ENCODE measurements at regions not wholly inside any gene's neighbourhood (a gene's known extent, or its start where the extent isn't known, plus 50 kb on each side); places are given as distances from the start of the nearest gene placed in this dataset.

DNA sequence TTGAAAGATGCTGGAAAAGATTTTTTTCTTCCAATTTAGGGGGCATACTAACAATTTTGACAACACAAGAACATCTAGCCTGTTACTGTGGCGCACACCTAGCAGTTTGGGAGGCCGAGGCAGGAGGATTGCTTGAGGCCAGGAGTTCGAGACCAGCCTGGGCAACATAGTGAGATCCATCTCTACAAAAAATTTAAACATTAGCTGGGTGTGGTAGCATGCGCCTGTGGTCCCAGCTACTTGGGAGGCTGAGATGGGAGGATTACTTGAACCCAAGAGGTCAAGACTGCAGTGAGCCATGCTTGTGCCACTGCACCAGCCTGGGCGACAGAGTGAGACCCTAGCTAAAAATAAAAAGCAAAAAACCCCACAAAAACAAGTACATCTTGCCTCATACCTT, 168.8 kb downstream of the TANC2 start:
- DNase-seq: no peak

DNA sequence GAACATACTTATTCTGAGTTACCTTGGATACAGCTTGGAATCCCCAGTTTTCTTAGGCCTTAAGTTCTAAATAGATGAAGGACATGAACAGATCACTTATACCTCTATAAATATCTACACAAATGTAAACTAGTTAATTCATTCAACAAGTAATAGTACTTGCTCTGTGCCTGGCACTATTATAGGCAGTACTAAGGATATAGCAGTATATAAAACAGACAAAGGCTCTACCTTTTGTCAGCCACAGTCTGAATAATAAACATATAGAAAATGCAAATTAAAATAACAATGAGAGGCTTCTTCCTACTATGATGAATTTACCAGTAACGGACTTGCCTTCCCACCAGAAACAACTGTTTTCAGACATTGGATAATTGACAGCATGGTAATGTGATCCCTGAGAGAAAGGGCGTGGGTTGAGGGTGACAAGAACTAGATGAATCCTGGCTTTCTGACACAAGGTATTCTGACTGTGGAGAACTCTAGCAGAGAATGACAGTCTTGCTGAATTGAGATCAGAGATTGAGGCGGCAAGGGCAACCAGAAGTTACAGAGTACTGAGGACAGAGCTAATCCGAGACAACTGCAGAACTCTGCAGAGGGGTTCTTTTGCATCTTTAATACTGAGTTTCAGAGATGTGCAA, 170.5 kb downstream of the TANC2 start:
- DNase-seq: no peak

DNA sequence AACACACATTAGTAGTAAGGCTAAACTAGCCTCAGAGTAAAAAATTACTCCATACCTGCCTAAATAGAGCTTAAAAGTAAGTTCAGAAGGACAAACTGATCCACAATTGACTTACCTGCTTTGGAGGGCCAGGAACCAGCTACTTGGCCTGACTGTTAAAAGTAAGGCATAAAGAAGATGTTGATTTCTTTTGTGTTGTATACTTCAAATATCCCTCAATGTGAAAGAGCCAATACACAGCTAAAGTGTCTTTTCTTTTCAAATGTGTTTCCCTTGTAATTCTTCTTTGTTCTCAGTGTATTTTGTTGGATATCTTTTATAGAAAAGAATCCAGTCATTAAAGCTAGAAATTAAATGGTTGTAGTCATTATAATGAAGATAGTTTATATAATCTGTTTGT, 171.1 kb downstream of the TANC2 start:
- no peak for DNase-seq

DNA sequence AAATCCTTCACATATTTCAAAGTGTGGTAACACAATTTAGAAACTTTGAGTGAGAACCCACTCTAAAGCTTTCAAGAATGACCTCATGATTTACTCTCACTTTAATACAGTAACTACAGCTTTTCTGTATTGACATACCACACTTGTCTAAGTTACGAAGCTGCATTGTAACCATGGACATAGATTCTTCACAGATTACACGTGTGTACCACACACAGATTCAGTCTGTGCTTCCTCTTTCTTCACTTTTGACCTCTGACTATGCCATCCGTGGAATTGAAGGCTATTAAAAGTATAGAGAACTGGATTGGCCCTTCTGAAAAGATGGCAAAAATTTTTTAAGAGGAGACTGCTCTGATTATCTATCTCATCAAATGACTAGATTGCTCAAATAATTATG, 172.7 kb downstream of the TANC2 start:
- DNase-seq: no peak

DNA sequence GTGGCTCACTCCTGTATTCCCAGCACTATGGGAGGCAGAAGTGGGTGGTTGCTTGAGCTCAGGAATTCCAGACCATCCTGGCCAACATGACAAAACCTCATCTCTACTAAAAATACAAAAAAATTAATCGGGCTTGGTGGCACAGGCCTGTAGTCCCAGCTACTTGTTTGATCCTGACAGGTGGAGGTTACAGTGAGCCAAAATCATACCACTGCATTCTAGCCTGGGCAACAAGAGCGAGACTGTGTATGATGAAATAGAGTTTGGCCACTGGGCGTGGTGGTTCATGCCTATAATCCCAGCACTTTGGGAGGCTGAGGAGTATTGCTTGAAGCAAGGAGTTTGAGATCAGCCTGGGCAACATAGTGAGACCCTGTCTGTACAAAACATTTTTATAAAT, 173.3 kb downstream of the TANC2 start:
- DNase-seq: no peak

DNA sequence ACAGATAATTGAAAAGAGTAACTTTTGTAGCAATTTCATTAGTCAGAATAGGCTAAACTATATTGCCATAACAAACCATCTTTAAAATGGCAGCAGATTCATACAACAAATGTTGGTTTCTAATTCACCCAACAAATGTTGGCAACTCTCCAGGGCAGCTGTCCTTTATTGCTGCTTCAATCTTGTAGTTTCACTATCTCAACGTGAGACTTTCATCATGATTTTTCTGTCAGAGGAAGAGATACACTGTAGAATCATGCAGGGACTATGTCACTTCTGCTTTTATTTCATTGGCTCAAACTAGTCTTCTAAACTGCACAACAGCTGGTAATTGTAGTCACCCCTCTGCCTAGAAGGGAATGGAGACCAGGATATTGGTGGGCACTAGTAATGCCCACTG, 174.2 kb downstream of the TANC2 start:
- DNase-seq: no peak

DNA sequence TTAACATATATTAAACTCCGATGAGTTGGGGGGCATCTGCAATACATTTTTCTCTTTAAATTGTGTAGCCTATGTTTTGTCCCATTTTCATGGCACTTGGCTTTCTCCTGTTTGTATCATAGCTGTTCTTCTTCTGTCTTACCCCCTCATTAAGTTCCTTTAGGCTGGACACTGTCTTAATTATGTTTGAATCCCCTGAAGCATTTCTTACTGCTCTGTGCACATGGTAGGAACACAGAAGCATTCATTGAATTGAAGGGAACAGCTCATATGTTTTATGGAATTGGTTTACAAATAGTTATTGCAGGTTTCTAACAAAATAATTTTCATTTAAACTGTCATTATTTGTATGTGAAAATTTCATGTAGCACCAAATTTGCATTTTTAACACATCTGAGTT, 176.8 kb downstream of the TANC2 start:
- no peak for DNase-seq

DNA sequence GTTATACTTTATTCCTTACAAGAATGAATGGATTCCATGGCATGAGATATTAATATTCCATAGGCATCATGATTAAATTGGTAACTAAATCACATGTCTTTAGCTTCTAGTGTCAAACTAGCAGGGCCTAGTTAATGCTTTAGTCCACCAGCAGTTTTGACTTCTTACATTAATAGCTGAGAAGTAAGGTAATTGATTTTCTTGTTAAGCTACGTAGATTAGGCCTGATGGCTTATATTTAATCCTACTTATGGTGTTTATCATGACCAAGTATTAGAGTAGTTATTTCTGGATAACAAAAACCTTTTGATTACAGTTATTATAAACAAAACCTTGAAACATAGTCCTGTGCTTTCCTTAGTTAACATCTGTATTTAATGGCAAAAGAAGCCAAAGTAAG, 184.5 kb downstream of the TANC2 start:
- no peak for DNase-seq

DNA sequence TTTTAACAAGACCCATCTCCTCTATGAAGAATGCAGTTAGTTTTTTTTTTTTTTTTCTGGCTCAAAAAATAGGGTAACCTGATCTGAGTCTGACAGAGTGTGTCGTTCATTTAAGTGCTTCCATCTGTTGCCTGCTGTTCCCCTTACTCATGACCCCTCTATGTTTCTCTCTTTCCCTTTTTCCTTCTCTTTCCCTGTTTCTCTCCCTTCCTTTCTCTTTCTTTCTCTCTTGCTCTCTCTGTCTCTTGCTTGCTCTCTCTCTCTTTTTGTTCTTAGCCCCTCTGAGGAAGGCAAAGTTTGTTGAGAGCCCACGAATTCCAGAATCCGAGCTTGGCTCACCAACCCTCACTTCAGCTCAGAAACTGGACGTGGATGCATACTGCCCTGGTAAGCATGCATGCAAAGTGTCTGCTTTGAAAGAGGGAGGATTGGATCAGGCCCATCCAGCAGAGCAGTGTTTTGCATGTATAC, 185.0 kb downstream of the TANC2 start:
- DNase-seq: no peak

DNA sequence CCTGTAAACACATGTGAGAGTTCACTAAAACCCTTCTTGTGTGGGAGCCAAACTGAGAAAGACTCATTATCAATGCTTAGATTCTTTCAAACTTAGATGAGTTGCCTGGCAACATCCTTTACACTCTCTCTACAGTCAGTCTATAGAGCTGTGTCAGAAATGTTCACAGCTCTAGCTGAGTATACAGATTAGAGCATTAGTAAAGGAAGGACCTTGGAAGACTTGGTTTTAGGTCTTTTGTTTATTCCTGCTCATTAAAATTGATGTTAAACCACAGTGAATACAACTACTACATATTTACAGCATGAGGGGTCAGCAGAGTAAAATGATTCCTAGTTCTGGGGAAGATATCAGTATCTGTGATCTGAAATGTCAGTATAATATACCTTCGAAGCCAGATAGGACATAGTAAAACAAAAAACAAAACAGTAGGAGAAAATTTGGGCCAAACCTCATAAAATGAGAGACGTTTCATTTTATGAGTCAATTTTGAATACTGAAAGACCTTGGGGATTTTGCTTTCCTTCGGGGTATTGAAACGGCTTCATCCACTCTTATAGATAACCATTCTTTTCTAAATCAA, 186.0 kb downstream of the TANC2 start:
- DNase-seq: no peak

DNA sequence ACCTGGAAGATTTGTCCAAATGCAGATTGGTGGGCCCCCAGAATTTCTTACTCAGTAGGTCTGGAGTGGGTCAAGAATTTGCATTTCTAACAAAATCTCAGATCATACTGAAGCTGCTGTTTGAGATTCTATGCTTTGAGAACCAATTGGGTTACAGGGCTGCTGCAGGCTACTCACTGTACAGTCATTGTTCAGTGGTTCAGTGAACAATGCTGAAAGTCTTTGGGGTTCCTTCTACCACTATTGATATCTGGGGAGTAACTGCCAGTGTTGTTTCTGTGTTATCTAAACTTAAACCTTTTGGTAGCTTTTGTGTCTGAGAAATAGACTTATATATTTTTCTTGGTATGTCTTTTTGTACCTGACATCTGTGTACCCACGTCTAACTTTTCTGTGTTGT, 187.5 kb downstream of the TANC2 start:
- DNase-seq: no peak

DNA sequence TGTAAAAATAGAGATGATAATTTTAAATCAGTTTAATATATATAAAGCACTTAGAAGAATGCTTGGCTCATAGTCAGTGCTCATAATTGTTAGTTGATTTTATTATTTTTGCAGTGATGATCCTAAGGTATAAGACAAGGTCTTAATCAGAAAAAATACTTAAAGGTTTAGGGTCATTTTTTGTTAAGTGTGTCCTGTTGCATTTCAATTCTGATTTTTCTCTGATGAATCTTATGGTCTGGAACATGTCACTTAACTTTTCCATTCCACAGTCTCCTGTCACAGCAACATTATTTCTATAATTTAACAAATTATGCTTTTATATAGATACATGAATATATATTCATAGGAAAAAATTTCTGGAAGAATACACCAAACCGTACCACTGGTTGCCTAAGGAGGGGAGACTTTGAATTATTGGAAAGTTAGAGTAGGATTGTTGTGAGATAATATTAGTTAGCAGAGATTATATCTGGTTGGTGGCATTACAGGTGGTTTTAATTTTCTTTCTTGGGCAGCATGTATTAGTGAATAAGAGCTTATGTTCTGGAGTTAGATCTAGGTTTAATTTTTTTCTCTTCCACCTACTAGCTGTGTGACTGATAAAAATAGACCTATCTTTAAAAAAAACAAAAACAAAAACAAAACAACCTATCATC, 188.7 kb downstream of the TANC2 start:
- DNase-seq: no peak

DNA sequence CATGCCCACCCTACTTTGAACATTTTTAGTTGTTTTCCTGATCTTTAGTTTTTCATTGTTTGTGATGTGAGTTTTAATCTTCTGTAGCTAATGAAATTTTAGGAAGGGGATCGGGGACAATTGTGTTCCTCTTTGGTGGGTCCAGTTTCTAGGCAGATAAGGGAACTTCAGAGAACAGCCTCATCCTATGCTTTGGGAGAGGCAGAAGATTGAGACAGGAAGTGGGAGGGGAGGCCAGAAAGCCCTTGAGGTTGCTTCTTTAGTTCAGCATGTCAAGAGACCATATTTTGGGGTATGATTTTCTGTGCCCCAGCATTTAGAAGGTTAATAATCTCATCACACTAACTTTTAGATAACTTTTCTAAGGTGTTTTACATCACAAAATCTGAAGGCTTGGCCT, 191.0 kb downstream of the TANC2 start:
- no peak for DNase-seq

DNA sequence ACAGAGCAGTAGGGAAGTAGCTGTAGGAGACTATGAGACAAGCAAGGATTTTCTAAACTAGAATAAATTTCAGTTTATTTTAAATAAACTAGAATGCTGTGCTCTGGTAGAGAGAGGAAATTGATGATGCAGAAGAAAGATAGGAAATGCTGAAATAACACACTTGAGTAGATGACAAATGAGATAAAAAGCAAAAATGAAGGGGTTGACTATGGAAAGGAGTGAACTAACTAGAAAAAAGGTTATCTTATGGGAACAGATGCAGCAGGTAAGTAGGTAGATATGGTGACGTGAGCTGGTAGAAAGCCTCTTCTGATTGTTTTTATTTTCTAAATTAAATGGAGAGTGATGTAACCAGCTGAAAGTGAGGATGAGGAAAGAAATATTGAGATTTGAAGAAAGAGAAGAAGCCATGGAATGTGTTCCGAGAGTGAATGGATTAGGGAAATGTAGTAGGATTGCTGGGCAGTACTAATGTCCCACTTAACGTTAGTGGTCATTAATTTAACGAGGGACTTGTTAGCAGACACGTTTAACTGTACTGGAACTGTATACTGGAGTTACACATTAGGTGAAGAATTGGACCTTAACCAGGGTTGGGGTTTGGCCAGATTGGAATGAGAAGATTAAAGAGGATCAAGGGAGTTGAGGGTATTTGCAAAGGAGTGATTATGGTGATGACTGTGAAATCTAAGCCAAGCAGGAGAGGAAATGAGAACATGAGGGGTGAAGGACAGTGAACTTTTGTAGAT, 196.5 kb downstream of the TANC2 start:
- DNase-seq: no peak

DNA sequence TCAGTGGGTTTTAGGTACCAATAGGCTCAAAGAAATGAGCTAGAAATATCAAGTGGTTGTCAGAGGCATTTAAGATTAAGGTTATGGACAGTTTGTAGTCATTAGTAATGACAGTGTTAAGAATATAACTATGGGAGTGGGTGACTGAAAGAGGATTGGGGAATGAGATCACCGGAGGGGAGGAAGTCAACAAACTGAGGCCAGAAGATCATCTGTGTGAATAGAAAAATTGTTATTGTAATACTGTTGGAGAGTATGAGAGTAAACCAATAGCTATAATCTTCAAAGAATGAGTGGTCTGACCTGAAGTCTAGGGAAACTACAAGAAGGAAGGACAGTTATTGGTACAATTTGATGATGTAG, 197.1 kb downstream of the TANC2 start:
- DNase-seq: no peak

DNA sequence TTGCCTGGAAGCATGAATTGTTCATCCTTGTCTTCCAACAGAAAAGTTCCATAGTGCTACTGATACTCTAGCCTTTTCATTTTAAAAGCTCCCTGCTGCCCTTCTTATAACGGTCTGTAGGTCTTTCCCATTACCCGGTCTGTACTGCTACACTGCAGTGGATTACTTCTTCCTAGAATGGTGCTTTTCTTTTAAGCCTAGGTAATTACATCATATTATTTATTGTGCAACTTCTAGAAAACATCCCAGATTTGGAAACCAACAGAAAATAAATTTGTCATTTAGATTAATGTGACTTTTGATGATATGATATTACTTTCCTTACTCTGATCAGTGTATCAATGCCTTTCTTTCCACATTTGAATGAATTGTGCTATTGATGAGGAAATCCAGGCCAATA, 199.4 kb downstream of the TANC2 start:
- DNase-seq: no peak

DNA sequence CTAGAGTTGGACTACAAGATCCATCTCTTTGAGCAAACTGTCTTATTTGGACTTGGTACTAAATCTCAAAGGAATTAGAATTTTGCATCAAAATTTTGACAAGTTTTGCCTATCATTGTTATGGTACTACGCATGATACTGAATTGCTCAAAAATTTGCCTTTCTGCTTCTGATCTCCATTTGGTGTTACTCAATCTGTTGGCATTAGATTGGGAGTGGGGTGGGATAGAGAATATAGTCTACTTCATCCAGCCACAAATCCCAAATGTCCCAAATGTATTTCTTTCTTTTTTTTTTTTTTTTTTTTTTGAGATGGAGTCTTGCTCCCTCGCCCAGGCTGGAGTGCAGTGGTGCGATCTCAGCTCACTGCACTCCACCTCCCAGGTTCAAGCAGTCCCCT, 204.8 kb downstream of the TANC2 start:
- DNase-seq: no peak

DNA sequence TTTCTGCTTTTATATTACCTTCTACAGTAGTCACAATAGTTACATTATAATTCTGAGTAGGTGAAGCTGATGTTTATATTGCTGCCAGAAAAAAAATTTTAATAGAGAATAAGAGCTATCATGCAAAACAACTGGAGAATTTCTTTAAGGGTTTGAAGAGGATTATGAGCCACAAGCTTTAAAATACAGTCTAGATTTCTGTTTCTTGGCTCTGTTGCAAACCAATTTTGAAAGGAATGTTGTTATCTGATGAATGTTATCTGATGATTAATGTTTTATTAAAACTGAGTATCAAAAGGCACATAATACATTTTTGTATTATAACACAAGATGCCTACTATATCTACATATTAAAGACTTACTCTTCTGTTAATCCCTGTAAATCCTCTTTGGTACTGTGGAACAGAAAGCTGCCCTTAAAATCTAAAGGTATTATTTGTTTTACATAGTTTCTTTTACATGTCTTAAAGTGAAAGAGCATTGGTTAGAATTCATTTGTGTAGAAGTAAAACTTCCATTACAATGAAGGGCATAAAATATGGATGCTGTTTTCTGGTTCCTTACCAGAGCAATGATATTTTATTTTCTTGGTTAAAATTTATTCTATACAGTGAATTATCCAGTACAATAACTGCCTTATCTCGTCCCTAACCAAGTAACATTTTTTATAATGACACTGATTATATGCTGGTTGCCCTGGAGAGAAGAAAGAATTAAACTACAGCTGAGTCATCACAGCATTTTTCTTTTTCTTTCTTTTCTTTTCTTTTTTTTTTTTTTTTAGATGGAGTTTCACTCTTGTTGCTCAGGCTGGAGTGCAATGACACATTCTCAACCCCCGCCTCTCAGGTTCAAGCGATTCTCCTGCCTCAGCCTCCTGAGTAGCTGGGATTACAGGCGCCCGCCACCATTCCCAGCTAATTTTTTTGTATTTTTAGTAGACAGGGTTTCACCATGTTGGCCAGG, 205.7 kb downstream of the TANC2 start:
- no peak for DNase-seq

DNA sequence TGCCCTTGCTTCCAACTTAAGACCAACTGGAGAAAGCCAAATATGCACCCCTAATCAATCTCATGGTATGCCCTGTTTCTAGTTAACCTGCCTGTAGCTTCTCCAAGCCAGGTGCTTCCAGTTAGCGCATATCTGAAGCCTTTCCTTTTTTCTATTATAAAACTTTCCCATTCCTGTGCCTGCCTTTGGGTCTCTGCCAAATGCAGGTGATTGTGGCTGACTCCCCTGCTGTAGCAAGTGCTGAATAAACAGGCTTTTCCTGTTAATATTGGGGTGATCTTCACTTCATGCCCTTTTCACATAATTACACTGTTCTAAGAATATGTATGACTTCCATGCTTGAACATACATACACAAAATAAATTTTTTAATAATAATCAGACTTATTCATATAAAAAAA, 207.4 kb downstream of the TANC2 start:
- DNase-seq: no peak

DNA sequence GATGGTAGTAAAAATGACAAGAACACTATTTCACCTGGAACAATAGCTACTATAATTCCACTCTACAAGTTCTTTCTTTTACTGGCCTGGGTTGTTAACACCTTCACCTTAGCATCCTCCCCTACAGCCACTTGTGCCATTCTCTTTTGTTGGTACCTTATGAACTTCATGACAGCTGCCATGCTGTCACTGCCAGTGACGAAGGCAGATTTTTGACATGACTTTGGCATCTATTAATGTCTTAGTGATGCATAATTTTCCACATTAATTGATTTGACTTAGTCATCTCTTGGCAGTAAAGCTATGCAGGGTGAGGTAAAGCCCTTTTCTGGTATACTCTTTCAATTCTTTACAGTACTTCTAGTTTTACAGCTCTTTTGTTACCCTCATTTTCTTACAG, 207.9 kb downstream of the TANC2 start:
- no peak for DNase-seq

DNA sequence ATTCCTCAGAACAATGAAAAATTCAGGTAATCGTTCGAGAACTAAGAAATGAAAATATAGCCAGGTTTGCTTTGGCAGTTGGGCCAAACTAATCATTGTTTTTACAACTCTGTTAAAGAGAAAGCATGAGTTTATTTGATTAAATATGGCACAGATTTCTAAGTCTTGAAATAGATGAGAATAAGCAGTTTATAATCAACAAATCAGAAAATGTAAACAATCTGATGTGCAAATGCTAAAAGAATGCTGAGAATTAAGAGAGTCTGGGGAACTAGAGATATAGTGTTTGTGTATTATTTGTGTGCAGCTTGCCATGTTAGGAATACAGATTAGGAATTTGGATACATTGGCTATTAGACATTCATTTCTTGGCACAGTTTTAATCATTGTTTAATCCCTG, 212.5 kb downstream of the TANC2 start:
- DNase-seq: no peak

DNA sequence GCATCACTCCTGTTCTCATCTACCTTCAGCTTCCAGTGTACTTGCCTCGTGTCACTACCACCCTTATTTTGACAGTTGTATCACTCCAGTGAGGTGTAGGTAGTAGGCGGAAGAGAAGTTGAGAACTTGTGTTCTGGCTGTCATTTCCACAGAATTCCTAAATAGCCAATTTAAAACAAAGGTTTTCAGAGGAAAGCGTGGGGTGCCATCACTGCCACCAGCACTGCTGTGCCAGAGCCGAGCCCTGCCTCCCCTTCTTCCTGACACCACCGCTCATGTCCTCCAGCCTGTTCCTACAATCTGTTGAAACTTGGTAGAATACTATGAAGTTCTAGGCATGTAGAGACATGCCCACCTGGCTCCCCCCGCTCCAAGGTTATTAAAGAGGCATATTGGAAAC, 215.8 kb downstream of the TANC2 start:
- DNase-seq: no peak

DNA sequence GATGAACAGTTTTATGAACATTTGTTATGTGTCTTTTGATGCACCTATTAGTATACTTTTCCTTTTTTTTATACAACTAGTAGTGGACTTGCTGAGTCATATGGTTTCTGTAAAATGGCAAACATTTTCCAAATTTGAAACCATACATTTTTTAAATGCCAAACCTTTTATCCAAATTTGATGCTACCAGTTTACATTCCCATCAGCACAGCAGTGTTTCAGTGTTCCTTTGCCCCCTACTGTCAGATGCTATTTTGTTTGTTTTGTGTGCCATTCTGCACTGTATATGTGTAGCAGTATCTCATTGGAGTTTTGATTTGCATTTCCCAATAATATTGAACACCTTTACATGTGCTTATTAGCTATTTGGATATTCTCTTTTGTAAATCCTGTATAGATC, 219.4 kb downstream of the TANC2 start:
- DNase-seq: no peak
